HCT116 (cell line): ENCODE measurements at regions not wholly inside any gene's neighbourhood (a gene's known extent, or its start where the extent isn't known, plus 50 kb on each side); places are given as distances from the start of the nearest gene placed in this dataset.

Experiments
- ATAC-seq: fragments of 200-7000 bp; cut with Tn5 transposase; 2 replicates; pipeline ENCODE4 v1.9.1; 2020; ENCODE audit warnings: mild to moderate bottlenecking, moderate library complexity
- BruUV-seq: library from RNA; stranded (reverse); fragments of 400-500 nt; replicated peaks from 2 replicates; lab custom pipeline; 2021; lab: Mats Ljungman, UMichigan
- CTCF ChIA-PET: fragments of 300-600 bp; sonication (Branson Sonifier 250); formaldehyde crosslinking; loops from one replicate; lab custom pipeline; 2021; ENCODE audit warnings: antibody characterized with exemption; lab: Charles Lee
- POLR2A ChIA-PET: fragments of 300-600, 350-600 bp; sonication (Branson Sonifier 250); formaldehyde crosslinking; loops from one replicate; lab custom pipeline; 2021; ENCODE audit warnings: antibody characterized with exemption; lab: Charles Lee
- RAD21 ChIA-PET, 2 experiments: fragments of 300-600 bp; sonication (Branson Sonifier 250); formaldehyde crosslinking; loops; one replicate each; lab custom pipeline; 2023; ENCODE audit warnings: low total read pairs in 2 of 2; ENCODE audit not compliant: uncharacterized antibody in 2 of 2, unreplicated experiment in 2 of 2, low non-redundant PET in 1 of 2; lab: Charles Lee
- DNase-seq: peaks from one replicate; pipeline ENCODE4 v3.0.0-alpha.2; 2010; ENCODE audit warnings: low read depth, low spot score
- H2AFZ ChIP-seq: fragments of 200-600 bp; shearing (Covaris generic), sonication (generic); 2 replicates; pipeline ENCODE4 v1.6.1; 2017; ENCODE audit warnings: low read depth, mixed run types, mixed read lengths, antibody characterized with exemption, low read length; ENCODE audit not compliant: poor library complexity, severe bottlenecking
- H3K27ac ChIP-seq: 2 replicates; pipeline ENCODE4 v1.5.1; 2012; ENCODE audit warnings: low read depth, low read length
- H3K27me3 ChIP-seq: fragments of 200-600 bp; sonication (generic); 2 replicates; pipeline ENCODE4 v1.6.1; 2016; ENCODE audit warnings: mixed run types, low read length, mixed read lengths; ENCODE audit not compliant: insufficient read depth
- H3K36me3 ChIP-seq, 2 experiments: fragments of 200-500 bp in 1 of 2; fragments of 200-600 bp in 1 of 2; sonication (Bioruptor generic) in 1 of 2; sonication (generic) in 1 of 2; 2 replicates each; pipeline versions ENCODE4 v1.5.1 to v1.6.1; 2014 to 2016; ENCODE audit warnings: low read length in 2 of 2, inconsistent platforms in 1 of 2, mixed read lengths in 1 of 2, mixed run types in 1 of 2; ENCODE audit not compliant: insufficient read depth in 2 of 2, control insufficient read depth in 1 of 2
- H3K4me1 ChIP-seq, 2 experiments: fragments of 200-600 bp in 1 of 2; sonication (generic) in 1 of 2; 2 replicates each; pipeline versions ENCODE4 v1.5.1 to v1.6.1; 2012 to 2017; ENCODE audit warnings: low read length in 2 of 2, inconsistent platforms in 1 of 2, mild to moderate bottlenecking in 1 of 2, mixed read lengths in 1 of 2, mixed run types in 1 of 2, moderate library complexity in 1 of 2; ENCODE audit not compliant: insufficient read depth in 2 of 2, control insufficient read depth in 1 of 2
- H3K4me2 ChIP-seq: fragments of 200-600 bp; sonication (generic); 2 replicates; pipeline ENCODE4 v1.6.1; 2017; ENCODE audit warnings: mixed run types, low read length, mixed read lengths
- H3K4me3 ChIP-seq, 2 experiments: fragments of 200-600 bp in 1 of 2; sonication (generic) in 1 of 2; replicated peaks in 1 of 2; 2 replicates each; pipeline ENCODE4 v1.5.1; 2011 to 2016; ENCODE audit warnings: low read length in 2 of 2, control low read depth in 1 of 2, low read depth in 1 of 2, mild to moderate bottlenecking in 1 of 2, mixed read lengths in 1 of 2, mixed run types in 1 of 2
- H3K79me2 ChIP-seq: fragments of 200-600 bp; sonication (generic); 2 replicates; pipeline ENCODE4 v1.6.1; 2017; ENCODE audit warnings: mild to moderate bottlenecking, mixed run types, low read length, moderate library complexity, mixed read lengths; ENCODE audit not compliant: insufficient read depth
- H3K9ac ChIP-seq: fragments of 200-600 bp; sonication (generic); 2 replicates; pipeline ENCODE4 v1.6.1; 2016; ENCODE audit warnings: low read length, mixed read lengths
- H3K9me2 ChIP-seq: fragments of 200-600 bp; sonication (generic), shearing (Covaris generic); 2 replicates; pipeline ENCODE4 v1.6.1; 2017; ENCODE audit warnings: mixed run types, mild to moderate bottlenecking, moderate library complexity; ENCODE audit not compliant: insufficient read depth
- H3K9me3 ChIP-seq, 2 experiments: fragments of 200-500 bp in 1 of 2; fragments of 200-600 bp in 1 of 2; sonication (Bioruptor generic) in 1 of 2; sonication (generic) in 1 of 2; 2 replicates each; pipeline ENCODE4 v1.6.1; 2014 to 2017; ENCODE audit warnings: low read length in 2 of 2, mixed read lengths in 2 of 2, inconsistent platforms in 1 of 2, low read depth in 1 of 2, mild to moderate bottlenecking in 1 of 2, mixed run types in 1 of 2, moderate library complexity in 1 of 2; ENCODE audit not compliant: control insufficient read depth in 1 of 2, insufficient read depth in 1 of 2
- H4K20me1 ChIP-seq: fragments of 200-600 bp; sonication (generic), shearing (Covaris generic); 2 replicates; pipeline ENCODE4 v1.6.1; 2017; ENCODE audit warnings: mixed run types, mild to moderate bottlenecking, moderate library complexity; ENCODE audit not compliant: insufficient read depth
- CBX3 ChIP-seq: IDR thresholded peaks from 2 replicates; pipeline ENCODE4 v1.6.1; 2012; ENCODE audit warnings: low read depth
- CEBPB ChIP-seq: IDR thresholded peaks from 2 replicates; pipeline ENCODE4 v1.6.1; 2012; ENCODE audit warnings: low read depth
- EGR1 ChIP-seq: IDR thresholded peaks from 2 replicates; pipeline ENCODE4 v1.6.1; 2012; ENCODE audit warnings: low read depth
- ELF1 ChIP-seq: IDR thresholded peaks from 2 replicates; pipeline ENCODE4 v1.6.1; 2012; ENCODE audit warnings: low read depth, borderline replicate concordance
- EZH2 ChIP-seq: fragments of 200-600 bp; sonication (generic); IDR thresholded peaks from 2 replicates; pipeline ENCODE4 v1.6.1; 2017; ENCODE audit warnings: antibody characterized with exemption, mixed run types
- JUND ChIP-seq: IDR thresholded peaks from 2 replicates; pipeline ENCODE4 v1.6.1; 2012
- POLR2A ChIP-seq: IDR thresholded peaks from 2 replicates; pipeline ENCODE4 v1.7.0; 2011; ENCODE audit warnings: borderline replicate concordance; ENCODE audit not compliant: insufficient read depth, insufficient read length; ENCODE audit errors: extremely low read depth
- POLR2AphosphoS5 ChIP-seq: IDR thresholded peaks from 2 replicates; pipeline ENCODE4 v1.6.1; 2011; ENCODE audit warnings: mild to moderate bottlenecking, low read depth, low read length, moderate library complexity
- RAD21 ChIP-seq: IDR thresholded peaks from 2 replicates; pipeline ENCODE4 v1.6.1; 2012; ENCODE audit warnings: low read depth, mild to moderate bottlenecking
- SIN3A ChIP-seq: IDR thresholded peaks from 2 replicates; pipeline ENCODE4 v1.6.1; 2012; ENCODE audit warnings: low read depth
- TCF7L2 ChIP-seq: IDR thresholded peaks from 2 replicates; pipeline ENCODE4 v1.7.0; 2011; ENCODE audit warnings: borderline replicate concordance, inconsistent platforms; ENCODE audit not compliant: insufficient read depth, insufficient read length; ENCODE audit errors: extremely low read depth
- ZFX ChIP-seq: fragments of 450-650 bp; IDR thresholded peaks from 2 replicates; pipeline ENCODE4 v1.6.1; 2017
- intact Hi-C: fragments of 100-400 bp; cut with micrococcal nuclease; formaldehyde crosslinking; loops from 2 replicates; pipeline ENCODE4 v1.10.0; 2022
- TF ChIP-seq, protein P1 (sequence below): IDR thresholded peaks from 2 replicates; pipeline ENCODE4 v1.6.1; 2012
- TF ChIP-seq, protein P2 (sequence below): IDR thresholded peaks from 2 replicates; pipeline ENCODE4 v1.6.1; 2012; ENCODE audit warnings: low read depth

DNA sequence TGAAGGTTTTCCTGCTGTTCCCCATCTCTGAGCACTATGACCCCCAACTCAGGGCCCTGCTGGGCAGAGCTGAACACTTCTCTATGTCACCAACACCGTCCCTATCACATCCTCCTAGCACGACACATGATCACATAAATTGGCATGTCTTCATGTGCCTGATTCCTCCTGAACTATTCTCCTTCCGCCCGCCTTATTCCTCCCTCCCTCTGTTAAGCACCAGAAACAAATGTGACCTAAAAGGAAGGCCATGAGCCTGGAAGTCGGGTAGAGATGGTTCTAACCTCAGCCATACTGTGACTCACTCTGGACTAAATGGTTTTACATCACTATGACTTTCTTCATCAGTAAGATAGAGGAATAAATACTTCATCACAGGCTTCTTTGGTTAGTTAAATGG is 80.8 kb upstream of the DYNLRB2 start:
- Histone ChIP-seq H3K9ac (no peak overlapping the region), H3K9me3 (peaks cover 3 to 10% of the 10 kb centered on the region in 2 experiments; a peak in 2 of 4 replicates), H3K36me3 (no peaks in the 10 kb centered on the region), H3K4me1 (no peaks in the 10 kb centered on the region), H4K20me1 (no peaks in the 10 kb centered on the region), H3K79me2 (no peaks in the 10 kb centered on the region), H3K4me3 (no peak overlapping the region), H3K27me3 (no peaks in the 10 kb centered on the region), H3K4me2 (no peak overlapping the region), H3K9me2 (no peaks in the 10 kb centered on the region), H2AFZ (no peak overlapping the region), H3K27ac (no peak overlapping the region)
- DNase-seq (no peak), ATAC-seq (no peak)
- POLR2A ChIA-PET = no interaction called here
- RAD21 ChIA-PET = no interaction called here
- intact Hi-C loops = loop anchor here (10.0 kb wide), 1 partner anchor 1535 kb away; no protein-coding TSS in a partner anchor
- TF ChIP-seq ELF1 (no peak), SIN3A (no peak), CEBPB (no peak), POLR2A (no peak), JUND (no peak), RAD21 (no peak)
- TF ChIP-seq, protein P1, sequence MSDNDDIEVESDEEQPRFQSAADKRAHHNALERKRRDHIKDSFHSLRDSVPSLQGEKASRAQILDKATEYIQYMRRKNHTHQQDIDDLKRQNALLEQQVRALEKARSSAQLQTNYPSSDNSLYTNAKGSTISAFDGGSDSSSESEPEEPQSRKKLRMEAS = no peak
- CTCF ChIA-PET = no interaction called here
- BruUV-seq = no TSS peak

DNA sequence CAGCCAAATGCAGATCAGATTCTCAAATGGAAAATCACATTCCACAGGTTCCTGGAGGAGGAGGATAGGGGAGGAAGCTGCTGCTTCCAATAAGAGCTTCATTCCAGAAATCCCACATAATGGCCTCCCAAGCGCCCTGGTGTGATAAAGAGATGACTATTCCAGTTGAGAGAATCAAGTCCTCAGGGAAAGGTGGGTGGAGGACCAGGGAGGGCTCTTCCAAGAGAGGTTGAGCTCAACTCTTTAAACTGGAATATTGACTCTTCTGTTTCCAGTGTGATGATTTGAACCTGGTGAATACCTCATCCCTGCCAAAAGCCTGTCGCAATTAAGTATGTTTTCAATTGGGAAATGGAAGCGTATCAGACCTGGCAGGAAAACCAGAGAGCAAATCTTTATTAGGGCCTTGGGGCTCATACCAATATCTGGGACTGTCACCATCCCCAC is 81.4 kb upstream of the DYNLRB2 start:
- H2AFZ ChIP-seq = no peak overlapping the region
- DNase-seq (no peak), ATAC-seq (no peak)
- no TSS peak for BruUV-seq
- H3K27me3 ChIP-seq = no peaks in the 10 kb centered on the region
- RAD21 ChIA-PET = no interaction called here
- no peak overlapping the region for H3K9ac ChIP-seq
- no peaks in the 10 kb centered on the region for H4K20me1 ChIP-seq
- H3K27ac ChIP-seq = no peak overlapping the region
- intact Hi-C loops = no loop called here
- H3K9me3 ChIP-seq = peaks cover 3 to 14% of the 10 kb centered on the region in 2 experiments; a peak in 2 of 4 replicates
- H3K4me3 ChIP-seq = no peak overlapping the region
- no peaks in the 10 kb centered on the region for H3K36me3 ChIP-seq
- CTCF ChIA-PET = no interaction called here
- TF ChIP-seq POLR2AphosphoS5 (no peak), EZH2 (no peak), RAD21 (no peak), CEBPB (no peak), ZFX (no peak), TCF7L2 (no peak), EGR1 (no peak), CBX3 (no peak)
- TF ChIP-seq, protein P1 = no peak
- TF ChIP-seq, protein P2, sequence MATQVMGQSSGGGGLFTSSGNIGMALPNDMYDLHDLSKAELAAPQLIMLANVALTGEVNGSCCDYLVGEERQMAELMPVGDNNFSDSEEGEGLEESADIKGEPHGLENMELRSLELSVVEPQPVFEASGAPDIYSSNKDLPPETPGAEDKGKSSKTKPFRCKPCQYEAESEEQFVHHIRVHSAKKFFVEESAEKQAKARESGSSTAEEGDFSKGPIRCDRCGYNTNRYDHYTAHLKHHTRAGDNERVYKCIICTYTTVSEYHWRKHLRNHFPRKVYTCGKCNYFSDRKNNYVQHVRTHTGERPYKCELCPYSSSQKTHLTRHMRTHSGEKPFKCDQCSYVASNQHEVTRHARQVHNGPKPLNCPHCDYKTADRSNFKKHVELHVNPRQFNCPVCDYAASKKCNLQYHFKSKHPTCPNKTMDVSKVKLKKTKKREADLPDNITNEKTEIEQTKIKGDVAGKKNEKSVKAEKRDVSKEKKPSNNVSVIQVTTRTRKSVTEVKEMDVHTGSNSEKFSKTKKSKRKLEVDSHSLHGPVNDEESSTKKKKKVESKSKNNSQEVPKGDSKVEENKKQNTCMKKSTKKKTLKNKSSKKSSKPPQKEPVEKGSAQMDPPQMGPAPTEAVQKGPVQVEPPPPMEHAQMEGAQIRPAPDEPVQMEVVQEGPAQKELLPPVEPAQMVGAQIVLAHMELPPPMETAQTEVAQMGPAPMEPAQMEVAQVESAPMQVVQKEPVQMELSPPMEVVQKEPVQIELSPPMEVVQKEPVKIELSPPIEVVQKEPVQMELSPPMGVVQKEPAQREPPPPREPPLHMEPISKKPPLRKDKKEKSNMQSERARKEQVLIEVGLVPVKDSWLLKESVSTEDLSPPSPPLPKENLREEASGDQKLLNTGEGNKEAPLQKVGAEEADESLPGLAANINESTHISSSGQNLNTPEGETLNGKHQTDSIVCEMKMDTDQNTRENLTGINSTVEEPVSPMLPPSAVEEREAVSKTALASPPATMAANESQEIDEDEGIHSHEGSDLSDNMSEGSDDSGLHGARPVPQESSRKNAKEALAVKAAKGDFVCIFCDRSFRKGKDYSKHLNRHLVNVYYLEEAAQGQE = no peak
- POLR2A ChIA-PET = no interaction called here
- H3K4me1 ChIP-seq = no peaks in the 10 kb centered on the region
- H3K4me2 ChIP-seq = no peak overlapping the region
- no peaks in the 10 kb centered on the region for H3K79me2 ChIP-seq
- H3K9me2 ChIP-seq = no peaks in the 10 kb centered on the region
